HepG2 (cell line): ENCODE measurements at regions not wholly inside any gene's neighbourhood (a gene's known extent, or its start where the extent isn't known, plus 50 kb on each side); places are given as distances from the start of the nearest gene placed in this dataset.

Experiments
- MTF1 ChIP-seq: sonication (generic); formaldehyde crosslinking; IDR thresholded peaks from 2 replicates; pipeline ENCODE4 v1.5.0; 2020; ENCODE audit warnings: missing genetic modification reagents
- SP1 ChIP-seq, 2 experiments: fragments of 450-650 bp in 1 of 2; sonication (generic) in 1 of 2; formaldehyde crosslinking in 1 of 2; IDR thresholded peaks; 2 replicates each; pipeline versions ENCODE4 v1.4.0 to v1.6.1; 2016 to 2020; ENCODE audit warnings: missing genetic modification reagents in 1 of 2
- SRY ChIP-seq: sonication (generic); formaldehyde crosslinking; IDR thresholded peaks from 2 replicates; pipeline ENCODE4 v1.8.0; 2022; ENCODE audit warnings: mild to moderate bottlenecking, missing genetic modification reagents
- ZNF407 ChIP-seq: sonication (generic); formaldehyde crosslinking; IDR thresholded peaks from one replicate; pipeline ENCODE4 v1.5.1; 2020; ENCODE audit warnings: mild to moderate bottlenecking, missing genetic modification reagents; ENCODE audit errors: not compliant biosample characterization
- ZNF660 ChIP-seq: sonication (generic); formaldehyde crosslinking; IDR thresholded peaks from 2 replicates; pipeline ENCODE4 v1.5.1; 2020; ENCODE audit warnings: mild to moderate bottlenecking, low read depth, missing genetic modification reagents, borderline replicate concordance

DNA sequence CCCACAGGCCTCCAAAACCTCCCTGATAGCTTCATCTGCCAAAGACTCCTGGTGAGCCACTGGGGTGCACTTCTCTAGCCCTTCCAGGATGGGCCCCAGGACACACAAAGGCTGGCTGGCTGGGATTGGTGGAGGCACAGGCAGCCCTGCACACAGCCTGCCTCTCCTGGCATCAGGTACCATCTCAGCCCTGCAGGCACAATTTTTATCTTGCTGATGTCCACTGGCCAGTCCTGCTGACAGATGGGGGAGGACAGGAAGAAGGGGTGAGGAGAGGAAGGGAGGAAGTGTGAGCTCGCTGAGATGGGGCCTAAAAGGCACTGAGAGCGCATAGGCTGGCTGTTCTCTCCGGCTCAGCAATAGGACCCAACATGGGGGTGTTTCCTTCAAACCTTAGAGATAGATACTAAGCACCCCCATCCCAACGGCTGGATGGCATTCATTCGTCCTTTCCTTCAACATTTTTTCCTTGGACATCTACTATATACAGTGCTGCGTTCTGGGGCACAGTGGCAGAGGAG is 92.7 kb downstream of the PJA1 start (continued):
- TF ChIP-seq ZNF407 (no peak), SP1 (IDR thresholded peaks at IDR 0.05) (no peak), SP1 (CRISPR knock-in tag; IDR thresholded peaks at IDR 0.05) (no peak), SRY (CRISPR knock-in tag) (no peak), ZNF660 (CRISPR knock-in tag) (no peak), MTF1 (no peak)
